ENCODE measurements at regions not wholly inside any gene's neighbourhood (a gene's known extent, or its start where the extent isn't known, plus 50 kb on each side); places are given as distances from the start of the nearest gene placed in this dataset.

DNA sequence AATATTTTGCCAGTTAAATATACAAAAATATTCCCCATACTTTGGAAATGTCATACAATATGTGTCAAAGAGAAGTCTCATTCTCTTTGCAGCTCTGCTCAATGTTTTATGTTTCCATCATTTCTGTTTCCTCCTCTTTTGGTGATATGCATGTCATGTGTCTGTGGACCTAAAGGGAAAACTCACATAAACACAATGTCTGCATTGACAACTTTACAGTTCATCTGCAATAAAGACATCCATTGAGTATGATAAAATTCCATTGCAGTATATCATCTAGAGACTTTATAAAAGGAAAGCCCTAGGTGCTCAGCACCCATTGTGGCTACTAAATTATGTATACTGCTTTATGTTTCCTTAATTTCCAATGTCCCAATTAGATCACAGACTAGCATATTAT, 461.3 kb upstream of the FAT3 start:
- BruUV-seq (replicated peaks) = no TSS peak
- no peak overlapping the region for H2BK5ac ChIP-seq (ENCODE audit: low read depth, low read length, poor library complexity, severe bottlenecking)
- POLR2A ChIA-PET (ENCODE audit: unreplicated experiment) = no interaction called here

More for the DNA sequence above, 461.3 kb upstream of the FAT3 start:
- no peak overlapping the region for H2BK20ac ChIP-seq (ENCODE audit: low read depth, low read length)
- no peak overlapping the region for H2AK9ac ChIP-seq (replicated peaks; ENCODE audit: low read depth, low read length, poor library complexity)
- H3K4me3 ChIP-seq (ENCODE audit: insufficient read depth, low read depth, low read length) = no peak overlapping the region
- no peak for ATAC-seq (ENCODE audit: low read depth)
- intact Hi-C loops (cut with micrococcal nuclease) (no loop called here), dilution Hi-C loops (cut with HindIII; ENCODE audit: low sequenced_read_pairs, unreplicated experiment) (no loop called here), in situ Hi-C loops (cut with MboI; ENCODE audit: low sequenced_read_pairs) (no loop called here)
- no peaks in the 10 kb centered on the region for H3K36me3 ChIP-seq (ENCODE audit: control insufficient read depth, insufficient read depth, low read length)
- no peak overlapping the region for H3K56ac ChIP-seq (ENCODE audit: extremely low read depth, insufficient read depth, low read length)
- H3K27ac ChIP-seq (ENCODE audit: insufficient read depth, low read length) = no peak overlapping the region
- H3K18ac ChIP-seq (ENCODE audit: low read depth, low read length) = no peak overlapping the region
- no peaks in the 10 kb centered on the region for H3K27me3 ChIP-seq (ENCODE audit: control insufficient read depth, insufficient read depth, low read length)
- no peak for DNase-seq
- no peak overlapping the region for H3K9ac ChIP-seq (ENCODE audit: low read depth, low read length)
- no peaks in the 10 kb centered on the region for H3K4me1 ChIP-seq (ENCODE audit: control insufficient read depth, insufficient read depth, low read length)
- no peak for TF ChIP-seq CEBPB (IDR thresholded peaks at IDR 0.05; ENCODE audit: low read depth, low read length)
- no peak for TF ChIP-seq BHLHE40 (IDR thresholded peaks at IDR 0.05; ENCODE audit: low read depth, low read length)
- no peak for TF ChIP-seq MAZ (IDR thresholded peaks at IDR 0.05; ENCODE audit: borderline replicate concordance, low read depth, low read length)
- TF ChIP-seq, protein P1, sequence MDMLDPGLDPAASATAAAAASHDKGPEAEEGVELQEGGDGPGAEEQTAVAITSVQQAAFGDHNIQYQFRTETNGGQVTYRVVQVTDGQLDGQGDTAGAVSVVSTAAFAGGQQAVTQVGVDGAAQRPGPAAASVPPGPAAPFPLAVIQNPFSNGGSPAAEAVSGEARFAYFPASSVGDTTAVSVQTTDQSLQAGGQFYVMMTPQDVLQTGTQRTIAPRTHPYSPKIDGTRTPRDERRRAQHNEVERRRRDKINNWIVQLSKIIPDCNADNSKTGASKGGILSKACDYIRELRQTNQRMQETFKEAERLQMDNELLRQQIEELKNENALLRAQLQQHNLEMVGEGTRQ (IDR thresholded peaks at IDR 0.05; ENCODE audit: low read depth, low read length) = no peak
- TF ChIP-seq, protein P2, sequence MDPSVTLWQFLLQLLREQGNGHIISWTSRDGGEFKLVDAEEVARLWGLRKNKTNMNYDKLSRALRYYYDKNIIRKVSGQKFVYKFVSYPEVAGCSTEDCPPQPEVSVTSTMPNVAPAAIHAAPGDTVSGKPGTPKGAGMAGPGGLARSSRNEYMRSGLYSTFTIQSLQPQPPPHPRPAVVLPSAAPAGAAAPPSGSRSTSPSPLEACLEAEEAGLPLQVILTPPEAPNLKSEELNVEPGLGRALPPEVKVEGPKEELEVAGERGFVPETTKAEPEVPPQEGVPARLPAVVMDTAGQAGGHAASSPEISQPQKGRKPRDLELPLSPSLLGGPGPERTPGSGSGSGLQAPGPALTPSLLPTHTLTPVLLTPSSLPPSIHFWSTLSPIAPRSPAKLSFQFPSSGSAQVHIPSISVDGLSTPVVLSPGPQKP (IDR thresholded peaks at IDR 0.05; ENCODE audit: borderline replicate concordance, low read depth, low read length) = no peak
- no peak for TF ChIP-seq NFE2L2 (IDR thresholded peaks at IDR 0.05; ENCODE audit: low read depth, low read length)
- TF ChIP-seq MAFK (IDR thresholded peaks at IDR 0.05; ENCODE audit: low read depth, low read length) = no peak
- CTCF ChIA-PET = no interaction called here
- no peak overlapping the region for H3K4ac ChIP-seq (ENCODE audit: low read depth, low read length)
- H4K8ac ChIP-seq (ENCODE audit: low read depth in 2 of 2, low read length in 2 of 2) = no peak overlapping the region
- H4K91ac ChIP-seq (ENCODE audit: insufficient read depth, low read depth, low read length) = no peak overlapping the region
- H3K4me2 ChIP-seq (ENCODE audit: low read depth, low read length) = no peak overlapping the region
- H2BK15ac ChIP-seq (ENCODE audit: low read depth, low read length) = no peak overlapping the region
- H2AFZ ChIP-seq (replicated peaks; ENCODE audit: low read length, poor library complexity) = no peak overlapping the region
- H4K20me1 ChIP-seq (ENCODE audit: insufficient read depth, low read length) = no peaks in the 10 kb centered on the region
- no peaks in the 10 kb centered on the region for H3K9me3 ChIP-seq (ENCODE audit: control insufficient read depth, insufficient read depth, low read length)
- H4K5ac ChIP-seq (ENCODE audit: low read depth, low read length) = no peak overlapping the region
- H3K14ac ChIP-seq (replicated peaks; ENCODE audit: low read depth, low read length) = no peak overlapping the region
- no peaks in the 10 kb centered on the region for H3K79me1 ChIP-seq (ENCODE audit: low read depth in 1 of 2, low read length in 2 of 2)
- H3K9me1 ChIP-seq (ENCODE audit: insufficient read depth, low read length) = no peaks in the 10 kb centered on the region
- no peak overlapping the region for H3K23ac ChIP-seq (ENCODE audit: low read depth, low read length)
- H2AK5ac ChIP-seq (ENCODE audit: low read depth, low read length) = no peak overlapping the region
- H2BK120ac ChIP-seq (ENCODE audit: low read depth, low read length) = no peak overlapping the region

All from IMR-90 (cell line).